LNCaP clone FGC (cell line): ENCODE measurements at regions not wholly inside any gene's neighbourhood (a gene's known extent, or its start where the extent isn't known, plus 50 kb on each side); places are given as distances from the start of the nearest gene placed in this dataset.
A peak's percentile ranks its signal among the peaks of the same experiment; 100 is the strongest.

Source experiments
- DNase-seq: peaks from one replicate; pipeline ENCODE4 v3.0.0-alpha.2; 2011; ENCODE audit warnings: low read depth
- H3K4me3 ChIP-seq: 2 replicates; pipeline ENCODE4 v1.5.1; 2011; ENCODE audit warnings: mild to moderate bottlenecking, low read depth, low read length, control low read depth
- CTCF ChIP-seq: IDR thresholded peaks from 2 replicates; pipeline ENCODE4 v1.5.1; 2012; ENCODE audit warnings: mild to moderate bottlenecking; ENCODE audit not compliant: control insufficient read depth, insufficient read depth; ENCODE audit errors: extremely low read depth

DNA sequence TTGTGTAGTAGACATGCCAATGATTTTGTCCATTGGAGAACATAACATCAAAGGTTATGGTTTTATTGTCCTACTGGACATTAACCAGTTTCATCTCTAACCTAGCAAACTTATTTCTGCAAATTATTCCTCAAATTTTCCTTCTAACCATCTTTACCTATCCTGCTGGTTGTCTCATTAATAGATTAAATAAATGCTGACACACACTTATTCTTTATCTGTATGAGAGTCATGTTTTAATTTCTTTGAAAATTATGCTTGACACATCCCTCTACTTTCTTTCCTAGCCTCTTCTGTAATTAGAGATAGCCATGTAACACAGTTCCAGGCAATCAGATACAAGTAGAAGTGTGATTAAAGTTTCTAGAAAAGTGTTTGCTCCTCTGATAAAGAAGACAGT lies 98.9 kb downstream of the RPS29 start:
- TF ChIP-seq CTCF: no peak
- H3K4me3 ChIP-seq: no peak overlapping the region
- DNase-seq: no peak

- no peak for DNase-seq
- TF ChIP-seq CTCF: no peak
- no peak overlapping the region for H3K4me3 ChIP-seq
Observed at GRCh38 chr14:49485290-49485689, 100.9 kb downstream of the RPS29 start.

DNA sequence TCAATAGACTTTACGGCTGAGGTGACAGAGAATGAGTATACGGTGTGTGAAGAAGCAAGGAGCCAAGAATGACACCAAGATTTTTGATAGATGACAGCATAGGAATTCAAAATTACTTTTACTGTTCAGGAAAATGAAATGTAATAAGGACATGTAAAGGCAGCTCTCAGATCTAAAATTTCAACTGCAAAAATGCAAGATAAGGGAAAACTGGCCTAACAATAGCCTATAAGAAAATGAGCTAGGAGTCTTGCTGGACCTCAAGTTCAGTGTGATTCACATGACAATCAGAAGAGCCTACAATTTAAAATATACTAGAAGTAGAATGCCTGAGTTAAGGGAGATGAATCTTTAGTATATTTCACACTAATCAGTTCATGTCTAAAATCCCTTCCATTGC lies 102.0 kb downstream of the RPS29 start:
- H3K4me3 ChIP-seq: no peak overlapping the region
- DNase-seq: no peak
- TF ChIP-seq CTCF: no peak

- TF ChIP-seq CTCF: no peak
- no peak overlapping the region for H3K4me3 ChIP-seq
- no peak for DNase-seq
Observed at GRCh38 chr14:49483268-49483667, 102.9 kb downstream of the RPS29 start.

DNA sequence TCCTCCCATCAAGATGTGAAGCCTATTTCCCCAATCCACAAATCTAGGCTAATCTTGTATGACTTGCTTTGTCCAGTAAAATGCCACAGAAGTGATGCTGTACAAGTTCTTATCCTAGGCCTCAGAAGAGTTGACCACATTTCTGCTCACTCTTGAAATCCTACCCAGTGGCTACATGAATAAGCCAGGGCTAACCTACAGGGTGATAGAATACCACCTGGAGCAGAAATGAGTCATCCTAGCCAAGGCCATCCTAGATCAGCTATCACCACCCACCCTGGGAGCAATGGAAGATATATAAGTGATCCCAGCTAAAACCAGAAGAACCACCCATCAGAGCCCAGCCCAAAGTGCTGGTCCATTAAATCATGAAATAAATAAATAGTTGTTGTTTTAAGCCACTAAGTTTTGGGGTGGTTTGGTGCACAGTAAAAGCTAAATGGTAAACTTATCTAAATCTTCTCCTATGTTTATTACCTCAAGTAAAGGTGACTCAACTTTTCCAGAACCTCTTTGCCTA lies 105.1 kb downstream of the RPS29 start:
- DNase-seq: no peak
- H3K4me3 ChIP-seq: no peak overlapping the region
- TF ChIP-seq CTCF: no peak

DNA sequence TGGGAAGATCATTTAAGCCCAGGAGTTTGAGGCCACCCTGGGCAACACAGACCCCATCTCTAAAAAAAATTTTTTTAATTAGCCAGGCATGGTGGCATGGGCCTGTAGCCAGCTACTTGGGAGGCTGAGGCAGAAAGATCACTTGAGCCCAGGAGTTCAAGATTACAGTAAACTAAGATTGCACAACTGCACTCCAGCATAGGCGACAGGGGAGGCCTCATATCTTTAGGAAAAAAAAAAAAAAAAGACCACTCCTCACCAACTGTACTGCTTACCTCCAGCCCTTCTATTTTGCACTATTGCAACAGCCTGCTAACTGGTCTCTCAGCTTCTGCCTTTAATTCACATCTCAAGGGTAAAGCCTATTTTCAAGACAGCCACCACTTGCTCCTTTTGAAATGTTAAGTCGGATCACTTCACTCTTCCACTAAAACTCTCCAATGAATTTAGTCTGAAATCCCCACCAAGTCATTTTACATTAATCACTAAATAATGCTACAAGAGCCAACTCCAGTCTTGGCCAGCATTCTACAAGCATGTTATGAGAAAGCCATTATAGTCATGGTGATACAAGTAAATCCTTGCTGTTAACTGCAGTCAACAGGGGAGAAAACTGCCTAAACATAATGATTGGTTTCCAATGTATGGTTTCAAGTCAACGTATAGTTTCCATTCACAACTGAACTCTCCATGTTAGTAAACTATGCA lies 106.0 kb downstream of the RPS29 start:
- no peak overlapping the region for H3K4me3 ChIP-seq
- no peak for DNase-seq
- TF ChIP-seq CTCF: no peak

GRCh38 chr14:49479432-49479831 lies 106.7 kb downstream of the RPS29 start:
- no peak for TF ChIP-seq CTCF
- H3K4me3 ChIP-seq: peak overlapping the region; percentile 14; the same call in 1 of the 2 replicates
- DNase-seq: peak; percentile 98
